22Rv1 (cell line): ENCODE measurements at regions not wholly inside any gene's neighbourhood (a gene's known extent, or its start where the extent isn't known, plus 50 kb on each side); places are given as distances from the start of the nearest gene placed in this dataset.

ENCODE experiments used
- H3K27ac ChIP-seq: fragments of 450-650 bp; 2 replicates; pipeline ENCODE4 v1.5.1; 2017
- CTCF ChIP-seq: fragments of 450-650 bp; IDR thresholded peaks from 2 replicates; pipeline ENCODE4 v1.5.1; 2017; ENCODE audit warnings: mild to moderate bottlenecking
- ZFX ChIP-seq: fragments of 450-650 bp; IDR thresholded peaks from 2 replicates; pipeline ENCODE4 v1.6.1; 2017; ENCODE audit warnings: antibody characterized with exemption, borderline replicate concordance

GRCh38 chr3:55341502-55342031 lies 145.5 kb downstream of the WNT5A start:
- H3K27ac ChIP-seq, result no peak overlapping the region
- no peak for TF ChIP-seq ZFX
- no peak for TF ChIP-seq CTCF

GRCh38 chr3:55339819-55340218 lies 147.3 kb downstream of the WNT5A start:
- H3K27ac ChIP-seq, result no peak overlapping the region
- TF ChIP-seq ZFX, result no peak
- no peak for TF ChIP-seq CTCF

GRCh38 chr3:55339390-55339789 lies 147.7 kb downstream of the WNT5A start:
- TF ChIP-seq ZFX (no peak), CTCF (no peak)
- no peak overlapping the region for H3K27ac ChIP-seq

- H3K27ac ChIP-seq, result no peak overlapping the region
- TF ChIP-seq CTCF, result no peak
- no peak for TF ChIP-seq ZFX
Observed at GRCh38 chr3:55337641-55338180, 149.4 kb downstream of the WNT5A start.

- TF ChIP-seq CTCF (no peak), ZFX (no peak)
Observed at GRCh38 chr3:55333923-55334322, 153.2 kb downstream of the WNT5A start.

GRCh38 chr3:55333046-55333445 lies 154.1 kb downstream of the WNT5A start:
- no peak for TF ChIP-seq ZFX
- TF ChIP-seq CTCF, result no peak
- no peak overlapping the region for H3K27ac ChIP-seq

More at GRCh38 chr3:55333923-55334322, 153.2 kb downstream of the WNT5A start:
- H3K27ac ChIP-seq, result no peak overlapping the region

GRCh38 chr3:55332176-55332575 lies 154.9 kb downstream of the WNT5A start:
- no peak overlapping the region for H3K27ac ChIP-seq
- TF ChIP-seq ZFX, result no peak
- no peak for TF ChIP-seq CTCF
